ENCODE measurements at regions not wholly inside any gene's neighbourhood (a gene's known extent, or its start where the extent isn't known, plus 50 kb on each side); places are given as distances from the start of the nearest gene placed in this dataset.

- H2AFZ ChIP-seq (replicated peaks; ENCODE audit: low read length, poor library complexity): no peak overlapping the region
- DNase-seq (no peak), ATAC-seq (ENCODE audit: low read depth) (no peak; the same call in 1 of the 2 replicates)
- no peak overlapping the region for H2BK5ac ChIP-seq (ENCODE audit: low read depth, low read length, poor library complexity, severe bottlenecking)
- H4K8ac ChIP-seq (ENCODE audit: low read depth in 2 of 2, low read length in 2 of 2): no peak overlapping the region
- no peaks in the 10 kb centered on the region for H3K27me3 ChIP-seq (ENCODE audit: control insufficient read depth, insufficient read depth, low read length)
- H2BK120ac ChIP-seq (ENCODE audit: low read depth, low read length): no peak overlapping the region
- dilution Hi-C loops (cut with HindIII; ENCODE audit: low sequenced_read_pairs, unreplicated experiment): no loop called here
- no peak overlapping the region for H2AK5ac ChIP-seq (ENCODE audit: low read depth, low read length)
- H3K4ac ChIP-seq (ENCODE audit: low read depth, low read length): no peak overlapping the region
- H3K4me3 ChIP-seq (ENCODE audit: insufficient read depth, low read depth, low read length): no peak overlapping the region
- no peak overlapping the region for H3K9ac ChIP-seq (ENCODE audit: low read depth, low read length)
- H3K56ac ChIP-seq (ENCODE audit: extremely low read depth, insufficient read depth, low read length): no peak overlapping the region
- no peaks in the 10 kb centered on the region for H4K20me1 ChIP-seq (ENCODE audit: insufficient read depth, low read length)
- WGBS, 2 experiments (ENCODE audit: extremely low coverage in 2 of 2, insufficient read length in 1 of 2): no CpG with 5 or more reads among the region's 2 CpGs
- intact Hi-C loops (cut with micrococcal nuclease): no loop called here
- no peak overlapping the region for H3K18ac ChIP-seq (ENCODE audit: low read depth, low read length)
- no peak overlapping the region for H2AK9ac ChIP-seq (replicated peaks; ENCODE audit: low read depth, low read length, poor library complexity)
- H3K4me1 ChIP-seq (ENCODE audit: control insufficient read depth, insufficient read depth, low read length): no peaks in the 10 kb centered on the region
- CTCF ChIA-PET: no interaction called here
- no peak overlapping the region for H2BK15ac ChIP-seq (ENCODE audit: low read depth, low read length)
- no peaks in the 10 kb centered on the region for H3K79me1 ChIP-seq (ENCODE audit: low read depth in 1 of 2, low read length in 2 of 2)
- no peak overlapping the region for H3K4me2 ChIP-seq (ENCODE audit: low read depth, low read length)
- in situ Hi-C loops (cut with MboI; ENCODE audit: low sequenced_read_pairs): no loop called here
- no peak overlapping the region for H4K91ac ChIP-seq (ENCODE audit: insufficient read depth, low read depth, low read length)
- H3K9me3 ChIP-seq (ENCODE audit: control insufficient read depth, insufficient read depth, low read length): no peaks in the 10 kb centered on the region
- H3K36me3 ChIP-seq (ENCODE audit: control insufficient read depth, insufficient read depth, low read length): no peaks in the 10 kb centered on the region
- H3K27ac ChIP-seq (ENCODE audit: insufficient read depth, low read length): no peak overlapping the region
- no peak overlapping the region for H3K23ac ChIP-seq (ENCODE audit: low read depth, low read length)
- H2BK20ac ChIP-seq (ENCODE audit: low read depth, low read length): no peak overlapping the region
- no peaks in the 10 kb centered on the region for H3K9me1 ChIP-seq (ENCODE audit: insufficient read depth, low read length)
- no peak overlapping the region for H3K14ac ChIP-seq (replicated peaks; ENCODE audit: low read depth, low read length)
- BruUV-seq (replicated peaks): no TSS peak
- POLR2A ChIA-PET (ENCODE audit: unreplicated experiment): no interaction called here
- TF ChIP-seq MXI1 (IDR thresholded peaks at IDR 0.05; ENCODE audit: borderline replicate concordance, low read depth, low read length): no peak
- TF ChIP-seq CHD1 (IDR thresholded peaks at IDR 0.05; ENCODE audit: low read depth, low read length): no peak
- no peak for TF ChIP-seq CTCF (conservative IDR thresholded peaks at IDR 0.05; ENCODE audit: low read depth, low read length)
- no peak for TF ChIP-seq BHLHE40 (IDR thresholded peaks at IDR 0.05; ENCODE audit: low read depth, low read length)
- no peak for TF ChIP-seq MAZ (IDR thresholded peaks at IDR 0.05; ENCODE audit: borderline replicate concordance, low read depth, low read length)
- TF ChIP-seq RAD21 (IDR thresholded peaks at IDR 0.05; ENCODE audit: low read length): no peak
- H4K5ac ChIP-seq (ENCODE audit: low read depth, low read length): no peak overlapping the region
Measured at GRCh38 chr5:103889500-103890209, 327.1 kb upstream of the NUDT12 start.

All from IMR-90 (cell line).